ENCODE measurements at regions not wholly inside any gene's neighbourhood (a gene's known extent, or its start where the extent isn't known, plus 50 kb on each side); places are given as distances from the start of the nearest gene placed in this dataset.
"Not testable (repeated sequence)": the region's sequence is repeated elsewhere in the genome, so short reads cannot be mapped to it uniquely, and the experiment has no call there.

DNA sequence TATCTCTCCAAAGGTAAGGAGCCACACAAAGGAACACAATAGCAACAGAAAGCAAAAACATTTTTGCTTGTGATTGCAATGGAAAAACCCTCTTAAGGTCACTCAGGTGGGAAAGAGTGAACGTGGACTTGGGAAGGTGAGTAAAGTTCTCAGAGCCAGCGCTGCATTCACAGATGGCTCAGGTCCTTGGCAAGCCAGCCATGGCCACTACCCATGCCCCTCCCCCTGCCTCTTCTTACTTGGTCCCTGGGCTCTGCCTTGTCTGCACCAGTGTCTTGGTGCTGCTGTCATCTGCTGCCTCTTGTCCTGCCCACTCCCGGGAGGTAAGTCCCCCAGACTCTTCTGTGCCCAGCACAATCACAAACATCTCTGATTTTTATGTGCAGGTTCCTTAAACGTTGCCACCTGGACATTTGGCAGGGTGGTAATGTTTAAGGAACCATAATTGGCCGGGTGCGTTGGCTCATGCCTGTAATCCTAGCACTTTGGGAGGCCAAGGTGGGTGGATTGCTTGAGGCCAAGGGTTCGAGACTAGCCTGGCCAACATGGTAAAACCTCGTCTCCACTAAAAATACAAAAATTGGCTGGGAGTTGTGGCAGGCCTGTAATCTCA, 74.6 kb downstream of the FEM1C start:
- DNase-seq = no peak

- DNase-seq = no peak
Measured at GRCh38 chr5:115467628-115468027, 76.9 kb downstream of the FEM1C start.

- no peak for DNase-seq
Measured at GRCh38 chr5:115465431-115465830, 79.1 kb downstream of the FEM1C start.

DNA sequence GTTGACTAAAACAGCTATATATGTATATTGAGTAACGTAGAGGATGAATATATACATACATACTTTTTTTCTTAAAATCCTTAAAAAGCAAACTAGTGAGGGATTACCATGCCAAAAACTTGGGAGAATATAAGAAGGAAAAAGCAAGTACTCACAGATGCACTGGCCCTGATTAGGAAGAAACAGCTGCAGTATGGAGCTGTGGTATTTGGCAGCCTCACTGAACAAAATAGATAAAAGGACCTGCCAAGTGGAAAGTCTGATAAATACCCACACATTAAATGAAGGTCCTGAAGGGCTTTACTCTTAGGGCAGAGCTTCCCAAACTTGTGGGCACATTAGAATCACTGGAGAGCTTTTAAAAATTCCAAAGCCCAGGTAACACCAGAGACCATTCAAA, 80.6 kb downstream of the FEM1C start:
- DNase-seq = no peak

GRCh38 chr5:115461506-115462290, 82.9 kb downstream of the FEM1C start:
- no peak for DNase-seq

GRCh38 chr5:115461093-115461492, 83.5 kb downstream of the FEM1C start:
- no peak for DNase-seq

GRCh38 chr5:115460472-115460871, 84.1 kb downstream of the FEM1C start:
- DNase-seq = no peak

- DNase-seq = no peak
Measured at GRCh38 chr5:115459855-115460341, 84.7 kb downstream of the FEM1C start.

DNA sequence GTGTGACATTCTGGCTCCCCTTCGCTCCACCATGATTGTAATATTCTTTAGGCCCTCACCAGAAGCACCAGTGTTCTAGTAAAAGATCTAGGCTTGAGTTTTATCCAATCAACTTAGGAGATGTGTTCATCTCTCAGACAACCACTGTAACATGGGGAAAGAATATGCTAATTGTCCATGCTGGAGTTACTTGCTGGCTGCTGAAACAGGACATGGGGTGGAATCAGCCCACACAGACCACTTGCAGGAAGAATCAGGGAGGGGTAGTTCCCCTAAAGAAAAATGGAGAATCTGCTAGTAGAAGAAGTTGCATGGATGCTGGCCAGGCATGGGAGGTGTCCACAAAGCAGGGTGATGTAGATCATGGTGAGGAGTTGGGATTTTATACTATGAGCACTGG, 86.2 kb downstream of the FEM1C start:
- DNase-seq = no peak

GRCh38 chr5:115458003-115458409, 86.6 kb downstream of the FEM1C start:
- DNase-seq = no peak

GRCh38 chr5:115457571-115457970, 87.0 kb downstream of the FEM1C start:
- DNase-seq = no peak

DNA sequence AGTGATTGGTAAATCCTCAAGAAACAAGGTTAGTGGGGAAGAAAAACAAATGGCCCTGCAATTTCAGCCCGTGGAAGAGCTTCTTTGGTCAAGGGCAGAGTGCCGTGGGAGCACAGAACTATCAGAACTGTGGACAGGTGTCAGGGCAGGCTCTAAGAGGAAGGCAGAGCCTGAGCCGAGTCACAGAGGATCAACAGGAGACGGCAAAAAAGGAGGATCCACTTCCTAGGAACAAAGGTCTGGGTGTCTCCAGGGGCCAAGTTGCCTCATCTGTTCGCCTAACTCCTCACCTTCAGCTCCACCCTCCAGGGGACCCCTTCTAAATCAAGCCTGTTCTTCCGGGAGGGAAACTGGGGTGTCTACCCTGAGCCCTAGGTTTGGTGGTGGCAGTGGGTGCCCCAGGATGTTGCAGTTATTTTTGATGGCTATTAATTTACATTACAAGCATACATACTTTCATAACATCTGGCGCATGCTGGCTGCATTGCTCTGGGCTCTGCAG, 88.0 kb downstream of the FEM1C start:
- no peak for DNase-seq

GRCh38 chr5:115456056-115456455, 88.5 kb downstream of the FEM1C start:
- no peak for DNase-seq

- DNase-seq = no peak
Measured at GRCh38 chr5:115455301-115455707, 89.3 kb downstream of the FEM1C start.

DNA sequence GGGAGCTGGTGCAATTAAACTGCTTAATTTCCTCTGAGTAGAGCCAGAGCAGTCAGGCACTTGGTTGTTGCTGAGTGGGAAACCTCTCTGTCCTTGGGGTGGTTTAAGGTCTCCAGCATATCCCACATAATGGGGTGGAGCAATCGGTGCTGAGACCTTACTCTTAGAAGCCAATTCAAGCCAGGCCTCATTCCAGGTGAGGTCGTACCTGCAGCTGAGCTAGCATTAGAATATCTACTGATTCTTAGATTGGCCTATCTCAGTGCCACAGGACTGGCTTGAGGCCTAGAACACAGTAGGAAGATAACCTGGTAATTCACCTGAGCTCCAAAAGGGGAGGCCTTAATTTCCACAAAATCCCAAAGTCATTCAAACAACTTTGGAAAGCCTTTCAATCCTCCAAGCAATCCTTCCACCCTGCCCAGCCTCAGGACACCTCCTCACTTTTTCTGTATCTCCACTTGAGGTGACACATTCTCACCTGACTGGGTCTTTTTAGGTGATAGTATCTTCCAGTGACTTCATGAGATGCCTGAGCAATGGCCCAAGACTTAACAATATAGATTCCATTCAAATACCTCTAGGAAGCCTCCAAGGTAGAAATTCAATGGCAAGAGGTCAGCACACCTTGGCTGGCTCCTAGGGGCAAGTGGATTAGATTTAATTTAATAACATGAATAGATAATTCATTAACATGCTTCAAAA, 91.0 kb downstream of the FEM1C start:
- DNase-seq = no peak

DNA sequence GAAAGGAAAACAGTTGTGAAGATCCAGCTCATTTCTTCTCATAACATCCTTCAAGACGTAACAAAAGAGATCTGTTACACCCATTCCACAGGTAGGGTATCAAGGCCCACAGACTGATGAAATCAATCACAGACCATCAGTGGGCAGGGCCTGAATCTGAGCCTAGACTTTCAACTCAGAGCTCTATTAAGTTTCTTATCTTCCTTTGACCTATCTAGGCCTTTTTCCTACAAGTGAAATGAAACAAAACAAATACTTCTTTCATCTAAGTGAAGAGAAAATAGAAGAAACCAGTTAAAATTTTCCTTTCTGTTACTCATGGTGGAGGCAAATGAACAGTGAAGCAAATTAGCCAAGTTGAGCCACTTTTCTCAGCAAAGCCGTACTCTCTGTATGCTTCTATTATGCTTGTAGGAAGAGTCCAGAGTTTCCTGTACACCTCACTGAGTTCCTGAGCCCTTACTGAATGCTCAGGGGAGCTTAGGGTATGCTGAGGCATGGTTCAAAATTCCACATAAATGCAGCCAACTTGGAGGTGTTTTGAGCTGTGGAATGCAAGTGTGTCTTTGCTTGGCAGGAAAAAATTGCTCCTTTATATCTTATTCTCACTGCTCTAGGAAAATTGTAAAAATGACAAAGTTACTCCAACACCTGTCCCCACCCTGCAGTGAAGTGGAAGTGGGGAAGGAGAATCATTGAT, 91.9 kb downstream of the FEM1C start:
- no peak for DNase-seq

- no peak for DNase-seq
Measured at GRCh38 chr5:115452083-115452482, 92.5 kb downstream of the FEM1C start.

DNA sequence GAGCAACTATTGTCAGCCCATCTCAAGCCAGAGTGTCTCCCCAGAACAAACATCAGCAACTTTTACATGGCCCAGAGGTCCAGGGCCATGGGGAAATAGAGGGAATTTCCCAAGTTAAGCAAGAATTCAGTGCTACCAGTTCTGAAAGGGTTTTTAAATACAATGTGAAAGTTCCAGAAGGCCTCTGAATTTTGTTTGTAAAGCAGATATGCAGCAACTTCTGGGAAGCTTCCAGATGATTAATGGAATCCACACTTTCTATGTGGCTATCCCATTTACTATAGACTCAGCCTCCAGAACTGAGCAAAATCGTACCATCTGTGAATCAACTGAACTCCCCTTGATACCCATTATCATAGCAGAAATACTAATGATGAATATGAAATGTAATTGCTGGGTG, 93.8 kb downstream of the FEM1C start:
- no peak for DNase-seq

DNA sequence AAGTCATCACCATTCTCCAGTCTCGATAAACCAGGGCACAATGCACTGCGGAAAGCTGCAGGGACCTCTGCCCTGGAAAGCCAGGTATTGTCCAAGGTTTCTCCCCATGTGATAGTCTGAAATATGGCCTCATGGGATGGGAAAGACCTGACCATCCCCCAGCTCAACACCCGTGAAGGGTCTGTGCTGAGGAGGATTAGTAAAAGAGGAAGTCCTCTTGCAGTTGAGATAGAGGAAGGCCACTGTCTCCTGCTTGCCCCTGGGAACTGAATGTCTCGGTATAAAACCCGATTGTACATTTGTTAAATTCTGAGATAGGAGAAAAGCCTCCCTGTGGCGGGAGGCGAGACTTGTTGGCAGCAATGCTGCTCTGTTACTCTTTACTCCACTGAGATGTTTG, 95.9 kb downstream of the FEM1C start:
- DNase-seq = not testable (repeated sequence)

DNA sequence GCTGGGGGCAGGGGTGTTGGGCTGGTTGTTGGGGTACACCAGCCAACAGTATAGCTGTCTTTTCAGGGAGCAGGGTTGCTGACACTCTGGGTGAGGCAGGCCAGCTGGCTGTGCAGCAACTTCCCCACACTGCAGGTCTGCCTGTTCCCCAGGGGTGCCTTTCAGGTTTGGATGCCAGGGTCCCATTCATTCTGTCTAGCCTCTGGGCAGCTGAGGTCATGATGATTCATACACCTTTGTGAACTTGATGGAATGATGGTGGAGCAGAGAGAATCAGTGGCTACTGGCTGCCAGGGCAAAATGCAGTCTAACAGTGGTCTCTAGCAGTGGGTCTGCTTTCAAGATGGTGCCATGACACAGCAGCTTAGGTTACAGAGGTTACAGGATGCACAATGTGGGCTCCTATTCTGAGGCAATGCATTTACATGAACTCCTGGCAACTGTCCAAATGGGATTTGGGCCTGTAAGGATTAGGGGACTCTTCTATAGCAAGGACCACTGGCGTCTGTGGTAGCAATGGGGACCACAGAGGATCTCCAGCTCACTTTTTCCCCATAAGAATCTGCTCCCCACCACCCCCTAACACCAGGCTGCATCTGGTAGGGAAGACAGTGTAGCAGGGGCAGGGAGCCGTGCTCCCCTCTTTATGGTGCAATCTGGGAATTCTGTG, 103.7 kb downstream of the FEM1C start:
- no peak for DNase-seq

GRCh38 chr5:115439639-115440038, 104.9 kb downstream of the FEM1C start:
- no peak for DNase-seq

DNA sequence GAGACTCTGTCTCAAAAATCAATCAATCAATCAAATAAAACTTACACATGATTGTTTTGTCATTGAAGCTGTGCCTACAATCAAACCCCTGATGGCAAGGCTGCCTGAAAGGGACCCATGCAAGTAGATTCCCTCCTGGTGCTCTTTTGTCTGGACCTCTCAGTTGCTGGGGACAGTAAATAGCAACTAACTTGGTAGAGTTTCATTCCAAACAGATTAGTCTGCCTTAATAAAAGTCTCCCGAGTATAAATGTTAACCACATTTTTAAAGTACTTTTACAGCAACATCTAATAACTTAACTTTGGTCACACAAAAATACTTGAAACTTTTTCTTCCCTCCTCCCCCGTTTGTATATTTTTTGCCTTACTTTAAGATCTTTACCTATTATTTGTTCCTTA, 105.5 kb downstream of the FEM1C start:
- DNase-seq = no peak

Measured in CD4-positive, alpha-beta T cell treated with Interleukin-4 for 4 hours (primary cell).